Islet precursor cell (in vitro differentiated cells): ENCODE measurements at regions not wholly inside any gene's neighbourhood (a gene's known extent, or its start where the extent isn't known, plus 50 kb on each side); places are given as distances from the start of the nearest gene placed in this dataset.

Source experiments
- DNase-seq: peaks from one replicate; pipeline ENCODE4 v3.0.0-alpha.2; 2018

DNA sequence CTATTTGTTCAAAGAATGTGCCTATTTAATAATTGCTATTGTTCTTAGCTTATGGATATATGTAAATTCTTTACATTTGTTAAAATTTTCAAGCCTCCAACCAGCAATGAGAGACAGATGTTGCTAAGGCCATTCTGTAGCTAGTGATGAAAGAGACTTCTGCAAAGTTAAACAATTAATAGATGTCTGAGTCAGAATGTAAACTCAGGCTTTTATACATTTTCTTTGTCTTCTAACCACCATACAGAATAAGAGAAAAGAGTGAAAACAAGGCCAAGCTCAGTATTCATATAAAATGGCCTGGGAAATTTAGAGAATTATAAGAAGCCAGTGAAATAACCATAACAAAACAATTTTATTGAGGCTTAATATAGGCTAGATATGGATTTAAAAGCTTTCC, 1102.3 kb upstream of the SEL1L start:
- no peak for DNase-seq

DNA sequence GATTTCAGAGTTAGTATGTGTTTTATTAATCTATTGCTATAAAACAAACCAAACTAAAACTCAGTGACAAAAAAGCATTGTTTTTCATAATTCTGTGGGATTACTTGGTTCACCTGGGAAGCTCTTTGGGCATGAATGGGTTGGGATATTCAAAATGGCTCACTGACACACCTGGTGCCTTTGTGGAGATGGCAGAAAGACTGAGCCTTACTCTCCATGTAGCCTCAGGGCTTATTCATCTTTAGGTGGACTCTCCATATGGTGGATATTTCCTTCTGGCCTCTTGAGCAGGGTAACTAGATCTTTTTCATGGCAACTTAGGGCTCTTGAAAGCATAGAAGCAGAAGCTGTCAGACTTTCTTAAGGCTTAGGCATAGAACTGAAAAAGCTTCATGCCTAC, 1102.8 kb upstream of the SEL1L start:
- no peak for DNase-seq

DNA sequence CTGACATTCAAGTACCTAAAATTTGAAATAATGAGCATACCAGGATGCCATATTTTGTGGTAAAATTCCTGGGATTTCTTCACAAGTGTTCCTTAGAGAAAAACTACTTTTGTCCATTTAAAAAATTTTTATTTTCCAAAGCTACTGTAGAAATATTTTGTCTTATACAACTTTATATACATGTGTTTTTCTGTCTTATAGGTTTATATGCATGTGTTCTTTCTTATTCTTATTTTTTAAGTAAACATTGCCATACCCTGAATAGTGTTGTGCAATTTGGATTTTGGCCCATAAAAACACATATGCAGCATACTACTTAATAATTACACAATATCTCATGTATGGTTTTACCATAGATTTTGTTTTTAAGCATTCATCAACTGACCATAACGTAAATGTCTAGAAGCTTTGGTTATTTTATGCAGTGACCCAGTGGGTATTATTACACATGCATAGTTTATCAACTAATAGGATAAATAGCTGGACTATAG, 1107.4 kb upstream of the SEL1L start:
- DNase-seq, result no peak

DNA sequence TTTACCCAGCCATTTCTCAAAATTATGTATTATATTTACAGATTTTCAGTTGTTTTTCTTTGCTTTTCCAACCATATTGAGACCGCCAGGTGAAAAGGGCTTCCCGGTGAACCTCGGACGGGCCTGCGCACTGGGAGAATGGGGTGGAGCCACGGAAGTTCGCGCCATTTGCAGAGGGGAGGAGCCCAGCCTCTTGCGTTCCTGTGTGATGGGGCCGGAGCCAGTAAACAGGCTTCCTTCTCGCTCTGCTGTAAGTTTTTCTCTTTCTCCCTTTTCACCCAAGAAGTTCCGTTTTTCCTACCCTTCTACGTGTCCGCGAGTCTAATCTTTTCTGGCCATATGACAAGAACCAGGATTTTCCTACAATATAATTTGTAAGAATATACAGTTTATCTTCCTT, 1108.8 kb upstream of the SEL1L start:
- DNase-seq, result peak; percentile 91

DNA sequence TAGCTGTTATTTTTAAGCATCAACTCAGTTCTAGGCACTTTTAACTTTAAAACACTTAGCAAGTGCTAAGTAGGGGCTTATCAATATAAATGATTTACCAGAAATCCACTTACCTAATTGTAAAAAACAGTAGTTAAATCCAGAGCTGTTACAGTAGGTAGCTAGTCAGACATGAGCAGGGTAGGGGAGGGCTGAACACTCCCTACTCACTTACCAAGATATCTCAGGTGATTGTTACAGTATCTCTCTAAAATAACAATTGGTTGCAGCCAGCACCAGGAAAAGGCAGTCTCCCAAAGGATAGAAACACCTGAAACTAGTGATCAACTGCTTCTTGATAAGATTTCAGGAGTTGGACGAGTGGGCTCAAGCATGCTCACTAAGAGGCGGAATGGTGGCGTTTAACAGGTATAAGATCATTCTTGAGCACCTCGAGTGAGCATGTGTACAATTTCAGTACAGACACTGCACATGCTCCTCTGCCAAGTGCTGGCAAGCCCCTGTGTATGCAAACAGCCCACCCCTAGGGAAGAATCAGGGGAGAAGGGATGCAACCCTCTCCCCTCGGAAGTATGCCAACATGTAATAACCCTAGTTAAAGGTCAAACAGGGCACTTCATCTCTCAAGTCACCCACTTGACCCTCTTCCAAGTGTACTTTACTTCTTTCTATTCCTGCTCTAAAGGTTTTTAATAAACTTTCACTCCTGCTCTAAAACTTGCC, 1113.6 kb upstream of the SEL1L start:
- no peak for DNase-seq

DNA sequence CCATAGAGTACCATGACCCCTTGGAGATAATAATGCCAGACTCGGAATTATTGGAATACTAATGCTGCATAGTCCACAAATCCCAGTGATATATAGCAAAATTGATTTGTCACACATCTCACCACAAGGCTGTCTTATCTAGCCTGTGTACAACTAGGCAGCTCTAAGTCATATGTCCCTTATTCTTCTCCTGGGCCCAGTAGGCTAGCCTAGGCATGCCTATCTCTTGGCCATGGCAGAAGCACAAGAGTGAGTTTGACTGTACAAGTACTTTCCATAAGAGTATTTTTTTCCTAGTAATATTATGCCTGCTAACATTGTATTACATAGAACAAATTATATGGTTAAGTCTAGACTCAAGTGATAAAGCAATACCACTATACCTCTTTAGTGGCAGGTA, 1122.1 kb upstream of the SEL1L start:
- DNase-seq, result no peak

DNA sequence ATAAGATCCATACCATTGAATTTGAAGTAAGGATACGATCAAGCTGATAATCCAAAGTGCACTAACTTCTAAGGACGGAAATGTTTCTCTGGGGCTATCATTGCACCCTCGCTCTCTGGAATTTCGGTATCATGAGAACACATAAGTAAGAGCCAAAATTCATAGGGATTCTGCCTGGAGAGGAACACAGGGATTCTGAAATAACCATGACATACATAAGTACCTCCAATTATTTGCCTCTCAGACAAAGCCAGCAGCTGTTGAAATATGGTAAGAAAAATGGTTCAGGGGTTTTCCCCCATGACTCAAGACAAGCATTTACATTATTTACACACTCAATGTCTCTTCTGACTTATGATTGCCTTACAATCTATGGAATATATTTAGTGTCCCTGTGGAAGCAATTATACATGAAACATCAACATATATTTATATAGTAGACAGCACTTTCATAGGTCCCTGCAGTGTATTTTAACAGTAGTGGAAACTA, 1123.6 kb upstream of the SEL1L start:
- no peak for DNase-seq

DNA sequence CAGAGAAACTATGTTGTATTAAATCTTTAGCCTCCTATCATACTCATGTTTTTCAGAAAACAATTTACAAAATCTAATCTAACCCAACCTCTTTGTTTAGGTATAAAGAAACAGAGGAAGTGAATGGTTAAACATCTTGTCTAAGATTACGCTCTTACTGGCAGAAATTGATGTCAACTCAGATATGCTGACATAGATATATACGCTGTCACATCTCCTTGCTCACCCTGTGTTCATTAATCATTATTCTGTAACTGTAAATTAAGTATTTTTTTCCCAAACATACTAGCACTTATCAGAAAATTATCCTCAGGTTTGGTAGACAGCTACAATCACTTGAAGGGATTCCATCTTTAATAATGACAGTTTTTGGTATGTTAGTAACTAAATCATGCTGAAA, 1127.6 kb upstream of the SEL1L start:
- no peak for DNase-seq

DNA sequence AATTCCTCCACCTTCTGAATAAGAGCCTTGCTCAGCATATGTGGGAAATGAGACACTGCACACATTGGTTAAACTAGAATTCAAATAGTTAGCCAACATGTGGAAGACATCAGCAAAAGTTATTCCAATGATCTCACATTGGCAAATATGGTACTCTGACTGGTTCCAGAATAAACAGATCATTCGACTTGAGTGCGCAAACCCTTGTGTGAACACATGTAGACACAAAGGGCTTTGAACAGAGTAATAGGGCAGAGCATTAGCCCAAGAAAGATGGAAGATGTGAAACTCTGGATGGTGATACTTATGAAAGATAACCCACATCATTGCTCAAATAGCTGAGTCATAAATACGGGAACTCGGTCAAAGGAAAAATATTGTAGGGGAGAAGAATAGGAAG, 1133.4 kb upstream of the SEL1L start:
- no peak for DNase-seq

DNA sequence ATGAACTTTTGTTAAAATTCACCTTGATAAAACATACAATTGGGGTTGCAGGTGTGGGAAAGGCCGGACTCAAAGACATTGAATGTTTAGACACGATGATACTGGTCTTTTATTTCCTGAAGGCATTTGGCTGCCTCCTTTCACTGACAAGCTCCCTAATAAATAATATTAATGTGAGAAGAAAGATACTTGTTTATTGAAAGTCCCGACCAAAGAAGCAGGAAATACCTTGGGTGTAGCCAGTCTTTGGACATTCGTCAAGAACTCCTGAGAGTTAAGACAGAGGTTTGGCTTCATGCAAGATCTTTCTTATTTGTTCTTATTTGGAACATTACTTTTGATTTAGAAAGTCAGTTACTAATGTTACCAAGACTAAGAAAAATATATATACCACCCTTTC, 1133.8 kb upstream of the SEL1L start:
- DNase-seq, result no peak

DNA sequence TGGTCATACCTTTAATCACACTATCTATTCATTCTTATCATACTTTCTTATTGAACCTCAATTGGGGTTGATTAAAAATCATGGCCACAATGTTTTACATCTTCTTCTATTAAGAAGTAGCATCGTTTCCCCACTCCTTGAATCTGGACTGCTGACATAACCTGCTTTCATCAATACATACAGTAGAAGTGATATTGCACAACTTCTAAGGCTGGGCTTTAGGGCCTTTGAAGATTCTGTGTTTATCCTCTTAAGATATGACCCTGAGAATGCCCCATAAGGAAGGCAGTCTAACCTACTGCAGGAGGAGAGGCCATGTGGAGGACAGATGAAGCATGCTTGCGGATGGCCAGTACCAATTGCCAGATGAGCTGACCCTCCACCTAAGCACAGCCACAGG, 1142.8 kb upstream of the SEL1L start:
- DNase-seq, result no peak

DNA sequence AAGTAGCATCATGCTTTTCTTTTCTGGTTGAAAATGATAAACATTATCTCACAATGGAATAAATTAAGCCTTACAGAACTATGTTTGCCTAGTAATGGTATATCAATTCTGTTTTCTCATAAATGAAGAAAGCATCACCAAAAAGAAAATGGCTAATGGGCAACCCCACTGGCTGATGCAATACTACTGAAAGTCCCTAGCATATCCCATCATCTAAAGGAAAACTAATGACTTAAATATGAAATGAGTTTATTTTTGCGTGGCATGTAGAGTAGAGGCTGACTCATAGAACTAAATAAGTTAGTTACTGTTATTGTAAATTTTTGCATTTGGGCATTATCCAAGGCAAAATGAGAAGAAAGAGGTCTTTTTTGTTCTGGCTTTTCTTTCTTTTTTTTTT, 1156.3 kb upstream of the SEL1L start:
- DNase-seq, result no peak

DNA sequence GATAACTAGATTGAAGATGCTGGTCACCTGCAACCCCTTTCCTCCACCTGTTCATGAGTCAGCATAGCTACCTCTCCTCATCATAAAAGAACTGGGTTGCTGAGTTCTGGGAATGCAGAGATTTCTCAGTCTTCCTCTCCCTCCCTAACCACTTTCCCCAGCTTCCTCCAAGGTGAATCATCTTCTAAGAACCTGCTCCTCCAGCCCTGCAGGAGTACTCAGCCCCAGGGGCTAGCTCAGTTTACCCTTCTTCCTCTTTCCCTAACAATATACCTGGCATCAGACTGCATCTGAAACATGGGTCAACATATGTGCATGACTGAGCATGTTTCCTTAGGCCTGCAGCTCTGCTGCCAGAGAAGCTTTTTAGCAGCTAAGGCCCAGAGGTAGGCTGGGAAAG, 1157.5 kb upstream of the SEL1L start:
- peak; percentile 71 for DNase-seq

DNA sequence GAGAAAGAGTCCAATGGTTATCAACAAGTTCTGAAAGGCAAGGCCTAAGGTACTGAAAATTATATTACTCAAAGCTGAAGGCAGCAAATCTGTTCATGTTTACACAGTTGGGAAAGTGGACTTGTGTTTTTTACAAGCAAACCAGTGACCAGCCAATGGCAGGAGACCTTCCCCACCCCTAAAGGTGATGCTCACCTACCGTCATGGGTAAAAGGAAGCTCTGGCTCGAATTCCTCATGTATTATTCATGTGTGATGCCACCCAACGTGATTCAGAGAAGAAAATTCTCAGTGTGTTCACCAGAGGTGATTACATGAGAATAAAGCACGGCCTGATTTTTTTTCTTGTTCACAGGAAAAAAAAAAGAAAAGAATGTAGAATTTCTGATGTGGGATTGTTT, 1161.2 kb upstream of the SEL1L start:
- no peak for DNase-seq

DNA sequence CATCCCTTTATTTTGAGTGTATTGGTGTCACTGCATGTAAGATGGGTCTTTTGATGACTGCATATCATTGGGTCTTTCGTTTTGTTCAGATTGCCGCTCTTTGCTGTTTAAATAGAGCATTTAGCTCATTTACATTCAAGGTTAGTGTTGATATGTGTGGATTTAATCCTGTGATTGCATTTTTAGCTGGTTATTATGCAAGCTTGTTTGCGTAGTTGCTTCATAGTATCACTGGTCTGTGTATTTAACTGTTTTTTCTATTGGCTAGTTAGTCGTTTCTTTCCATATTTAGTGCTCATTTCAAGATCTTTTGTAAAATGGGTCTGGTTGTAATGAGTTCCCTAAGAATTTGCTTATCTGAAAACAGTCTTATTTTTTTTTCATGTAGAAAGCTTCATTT, 1170.6 kb upstream of the SEL1L start:
- no peak for DNase-seq

DNA sequence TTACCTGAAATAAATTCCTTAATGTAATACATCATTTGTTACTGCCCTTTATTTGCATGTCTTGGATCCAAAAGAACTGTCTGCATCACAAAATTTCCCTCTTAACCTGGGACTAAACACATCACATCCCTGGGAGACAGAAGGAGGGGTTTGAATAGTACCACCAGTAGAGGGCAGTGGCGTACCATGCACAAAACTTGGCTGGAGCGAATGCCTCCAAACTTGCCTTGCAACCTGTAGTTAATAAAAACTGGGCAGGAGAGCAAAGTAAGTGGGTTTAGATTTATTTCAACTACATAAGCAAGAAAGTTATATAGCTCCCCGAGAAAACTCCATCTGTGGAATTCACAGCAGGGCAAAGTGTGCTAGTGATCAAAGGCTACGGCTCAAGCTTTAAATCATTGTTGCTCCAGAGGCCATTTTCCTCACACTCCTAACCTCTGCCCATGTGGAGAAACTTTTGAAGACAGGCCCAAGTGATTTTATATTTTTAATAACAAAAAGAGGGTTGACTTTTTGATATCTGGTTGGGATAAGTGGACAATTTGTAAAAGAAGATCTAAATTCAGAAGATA, 1176.7 kb upstream of the SEL1L start:
- peak; percentile 82 for DNase-seq

DNA sequence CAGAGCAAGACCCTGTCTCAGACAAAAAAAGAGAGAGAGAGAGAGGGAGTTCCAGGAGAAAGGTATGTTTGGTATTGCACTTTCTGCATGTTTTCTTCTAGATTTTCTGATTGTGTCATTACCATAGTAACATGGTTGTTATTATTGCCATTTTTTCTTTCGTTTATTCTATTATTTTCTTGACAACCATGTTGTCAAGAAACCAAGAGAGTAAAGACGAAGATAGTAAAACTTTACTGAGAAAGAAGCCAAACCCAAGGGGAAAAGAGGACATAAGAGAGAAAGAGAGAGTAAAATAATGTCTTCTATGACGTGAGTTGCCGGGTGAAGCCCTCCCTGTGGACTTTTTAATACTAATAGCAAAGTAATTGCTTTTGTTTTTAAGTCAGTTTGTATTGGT, 1186.0 kb upstream of the SEL1L start:
- no peak for DNase-seq

DNA sequence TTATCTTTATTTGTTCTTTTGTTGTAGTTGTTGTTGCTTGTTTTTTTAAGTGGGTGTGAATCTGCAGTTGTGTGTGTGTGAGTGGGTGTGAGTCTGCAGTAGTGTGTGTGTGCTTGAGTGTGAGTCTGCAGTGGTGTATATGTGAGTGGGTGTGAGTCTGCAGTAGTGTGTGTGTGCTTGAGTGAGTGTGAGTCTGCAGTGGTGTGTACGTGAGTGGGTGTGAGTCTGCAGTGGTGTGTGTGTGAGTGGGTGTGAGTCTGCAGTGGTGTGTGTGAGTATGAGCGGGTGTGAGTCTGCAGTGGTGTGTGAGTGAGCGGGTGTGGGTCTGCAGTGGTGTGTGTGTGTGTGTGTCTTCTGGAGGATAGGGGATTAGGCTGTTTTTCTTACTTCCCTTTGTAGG, 1186.8 kb upstream of the SEL1L start:
- DNase-seq, result no peak

DNA sequence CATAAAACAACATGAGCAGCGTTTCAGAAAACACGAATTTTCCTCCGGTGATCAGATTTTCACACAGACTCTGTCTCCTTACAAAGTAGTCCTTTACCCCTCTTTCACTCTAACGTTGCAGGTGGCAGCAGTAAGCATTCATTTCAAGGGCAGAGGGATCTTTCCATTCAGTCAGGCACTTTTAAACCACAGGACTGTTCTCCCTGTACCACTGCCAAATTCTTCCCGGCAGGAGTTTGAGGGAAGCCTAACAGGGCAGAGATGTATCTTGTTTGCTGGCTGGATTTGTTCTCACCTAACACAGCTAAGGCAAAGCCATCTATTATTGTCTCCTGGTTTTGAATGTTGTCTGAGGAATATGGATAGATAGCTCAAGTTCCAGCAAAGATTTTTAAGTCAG, 1187.3 kb upstream of the SEL1L start:
- DNase-seq, result no peak

DNA sequence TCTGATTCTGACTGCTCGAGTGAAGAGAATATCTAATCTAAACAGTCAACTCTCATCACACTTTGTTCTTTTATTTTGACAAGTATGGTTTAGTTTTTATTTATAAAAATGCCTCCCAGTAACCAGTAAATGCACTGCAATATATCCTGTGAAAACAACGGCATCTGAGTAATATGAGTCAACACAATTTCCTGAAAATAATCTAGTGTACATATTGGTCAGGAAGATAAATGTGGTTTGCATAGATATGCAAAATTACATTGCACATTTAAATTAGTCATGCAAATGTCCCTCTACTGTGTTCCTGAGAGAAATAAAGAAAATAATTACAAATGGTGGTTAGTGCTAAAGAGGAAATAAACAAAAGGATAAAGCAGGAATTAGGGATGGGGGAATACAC, 1190.7 kb upstream of the SEL1L start:
- no peak for DNase-seq

DNA sequence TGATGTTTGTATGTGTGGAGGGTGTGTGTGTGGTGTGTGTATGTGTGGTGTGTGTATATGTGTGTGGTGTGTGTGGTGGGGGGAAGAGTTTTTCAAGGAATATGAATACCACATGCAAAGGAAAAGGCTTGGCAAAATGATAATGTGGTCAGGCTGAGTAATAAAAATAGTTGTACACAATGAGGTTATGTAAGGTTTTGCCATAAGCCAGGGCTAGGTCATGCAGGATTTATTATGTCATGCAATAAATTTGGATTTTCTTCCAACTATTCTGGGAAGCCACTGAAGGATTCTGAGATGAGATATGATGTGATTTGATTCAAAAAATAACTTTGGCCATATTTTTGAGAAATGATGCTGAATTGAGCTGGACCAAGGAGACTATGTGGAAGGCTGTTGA, 1191.6 kb upstream of the SEL1L start:
- DNase-seq, result no peak

DNA sequence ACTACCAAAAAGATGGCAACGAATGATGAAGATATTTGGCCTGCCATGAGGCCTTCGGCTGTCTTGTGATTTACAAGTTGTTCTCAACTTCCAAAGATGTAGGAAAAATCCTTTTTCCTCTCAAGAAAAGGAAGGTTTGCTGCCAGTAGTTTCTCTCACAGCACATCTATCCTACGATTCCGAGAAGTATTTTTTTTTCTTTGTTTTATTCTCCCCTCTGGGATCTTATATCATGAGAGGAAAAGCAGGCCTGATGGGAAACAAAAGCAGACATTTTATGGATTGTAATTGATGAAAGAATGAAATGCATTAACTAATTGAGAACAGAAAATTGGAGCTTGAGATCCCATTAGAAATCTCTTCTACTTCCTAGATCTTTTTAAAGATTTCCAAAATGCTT, 1197.9 kb upstream of the SEL1L start:
- no peak for DNase-seq

DNA sequence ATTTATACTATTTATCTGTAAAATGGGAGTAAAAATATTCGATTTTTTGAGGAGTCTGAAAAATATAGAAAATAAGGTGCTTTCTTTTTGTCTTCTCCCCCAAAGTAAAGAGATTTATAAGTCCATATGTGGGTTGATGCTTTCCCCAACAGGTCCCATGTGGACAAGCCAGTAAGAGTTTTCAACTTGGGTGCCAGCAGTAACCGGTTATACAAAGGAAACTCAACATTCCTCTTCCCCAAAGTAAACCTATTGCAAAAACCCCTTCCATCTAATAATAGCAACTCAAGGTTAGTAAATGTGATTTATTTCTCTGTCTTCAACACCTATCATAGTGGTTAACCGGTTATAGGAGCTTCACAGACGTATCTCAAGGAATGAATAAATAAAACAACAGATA, 1206.9 kb upstream of the SEL1L start:
- no peak for DNase-seq

DNA sequence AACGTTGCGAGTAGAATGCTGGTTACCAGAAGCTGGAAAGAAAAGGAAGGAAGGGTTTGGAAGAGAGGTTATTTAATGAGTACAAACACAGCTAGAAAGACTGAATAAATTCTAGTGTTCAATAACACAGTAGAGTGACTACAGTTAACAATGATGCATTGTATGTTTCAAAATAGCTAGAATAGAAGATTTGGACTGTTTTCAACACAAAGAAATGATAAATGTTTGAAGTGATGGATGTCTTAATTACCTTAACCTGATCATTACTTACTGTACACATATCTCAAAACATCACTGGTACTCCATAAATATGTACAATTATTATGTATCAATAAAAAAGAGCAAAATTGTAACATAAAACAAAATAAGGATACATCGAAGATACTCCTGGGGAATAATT, 1221.8 kb upstream of the SEL1L start:
- DNase-seq, result no peak

DNA sequence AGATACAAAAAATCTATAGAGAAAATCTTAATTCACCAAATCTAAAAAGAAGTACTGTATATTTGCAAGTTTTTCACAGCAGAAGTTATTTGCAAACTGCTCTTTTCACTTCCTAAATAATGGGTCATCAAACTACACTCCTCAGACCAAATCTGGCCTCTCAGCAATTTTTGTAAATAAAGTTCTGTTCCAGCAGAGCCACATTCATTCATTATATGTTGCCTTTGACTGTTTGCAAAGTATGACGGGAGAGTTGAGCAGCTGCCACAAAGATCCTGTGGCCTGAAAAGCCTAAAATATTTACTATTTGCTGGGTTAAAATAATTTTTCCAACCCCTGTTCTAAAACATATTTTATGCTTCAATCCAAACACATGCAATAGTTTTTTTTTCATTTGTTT, 1222.3 kb upstream of the SEL1L start:
- DNase-seq, result no peak
